ENCODE measurements at regions not wholly inside any gene's neighbourhood (a gene's known extent, or its start where the extent isn't known, plus 50 kb on each side); places are given as distances from the start of the nearest gene placed in this dataset.
A peak's percentile ranks its signal among the peaks of the same experiment; 100 is the strongest.

DNA sequence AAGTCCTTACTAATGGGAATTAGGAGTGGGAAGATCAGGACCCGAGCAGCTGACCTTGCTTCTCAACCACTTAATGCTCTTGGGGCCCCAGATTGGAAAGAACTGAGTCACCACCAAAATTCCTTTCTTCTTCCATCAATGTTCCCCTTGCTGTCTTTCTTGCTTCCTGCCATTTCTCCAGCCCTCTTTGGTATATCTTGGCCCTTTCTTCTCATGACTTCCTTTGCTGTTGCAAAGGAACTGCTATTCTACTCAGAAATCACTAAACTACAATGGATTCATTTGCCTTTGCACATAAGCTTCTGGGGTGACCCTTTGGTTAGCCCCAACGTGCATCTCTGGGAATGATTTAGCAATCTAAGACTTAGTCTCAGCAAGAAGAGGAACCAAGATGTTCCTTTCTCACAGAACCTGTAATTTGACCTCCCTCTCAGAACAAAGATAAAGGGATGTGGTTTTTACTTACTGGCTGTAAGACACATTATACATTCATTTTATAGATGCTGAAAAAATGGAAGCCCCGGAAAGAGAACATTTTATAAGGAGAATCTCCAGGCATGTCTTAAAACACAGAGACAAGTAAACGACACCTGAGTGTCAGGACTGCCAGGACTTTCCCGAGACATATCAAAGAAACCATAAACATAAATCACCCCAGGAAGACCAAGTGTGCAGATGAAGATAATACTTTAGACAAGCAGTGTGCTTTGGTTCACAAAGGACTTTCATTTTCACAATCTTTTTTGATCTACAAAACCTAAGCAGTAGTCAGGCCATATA, 99.0 kb upstream of the TNFAIP3 start:
- DNase-seq = peak; percentile 68
- no peaks in the 10 kb centered on the region for H3K36me3 ChIP-seq (ENCODE audit: insufficient read depth, low read length)
- H3K9me2 ChIP-seq (replicated peaks; ENCODE audit: insufficient read depth, low read length) = no peaks in the 10 kb centered on the region
- H3K79me2 ChIP-seq (ENCODE audit: low read length) = no peaks in the 10 kb centered on the region
- peaks cover 27% of the 10 kb centered on the region for H3K4me1 ChIP-seq (ENCODE audit: low read length)
- peak overlapping the region; percentile 22; the same call in 1 of the 2 replicates for H3K9ac ChIP-seq (ENCODE audit: low read length)
- H3K27me3 ChIP-seq (ENCODE audit: low read length) = no peaks in the 10 kb centered on the region
- no peaks in the 10 kb centered on the region for H4K20me1 ChIP-seq (ENCODE audit: insufficient read depth, low read depth, low read length)
- H3K27ac ChIP-seq (ENCODE audit: low read length) = peak overlapping the region; percentile 16; the same call in 1 of the 2 replicates
- peak overlapping the region; percentile 72; the same call in 1 of the 2 replicates for H2AFZ ChIP-seq (ENCODE audit: low read length)
- H3K4me2 ChIP-seq (ENCODE audit: low read depth, low read length, poor library complexity, severe bottlenecking) = peak overlapping the region; percentile 34
- no peaks in the 10 kb centered on the region for H3K9me3 ChIP-seq (ENCODE audit: low read length)
- H3K4me3 ChIP-seq (ENCODE audit: low read length) = no peak overlapping the region

DNA sequence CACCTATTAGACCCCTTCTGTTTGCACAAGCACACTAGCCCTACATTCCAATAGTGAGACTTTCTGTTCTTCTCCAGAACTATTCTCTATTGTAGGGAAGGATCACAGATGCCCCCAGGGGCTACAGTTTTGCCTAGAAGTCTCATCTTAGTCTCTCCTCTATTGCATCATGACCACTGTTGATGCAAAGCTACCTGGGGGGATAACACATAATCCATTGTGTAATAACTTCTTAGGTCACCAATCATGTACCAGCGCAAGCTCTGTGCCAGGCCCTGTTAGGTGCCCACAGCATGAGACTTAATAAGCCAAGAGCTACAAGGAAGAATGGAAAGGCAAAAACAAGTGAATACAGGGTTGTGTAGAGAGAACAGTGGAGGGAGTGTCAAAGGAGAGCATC, 98.1 kb upstream of the TNFAIP3 start:
- Histone ChIP-seq H3K4me2 (ENCODE audit: low read depth, low read length, poor library complexity, severe bottlenecking) (peak overlapping the region; percentile 34), H4K20me1 (ENCODE audit: insufficient read depth, low read depth, low read length) (no peaks in the 10 kb centered on the region)

DNA sequence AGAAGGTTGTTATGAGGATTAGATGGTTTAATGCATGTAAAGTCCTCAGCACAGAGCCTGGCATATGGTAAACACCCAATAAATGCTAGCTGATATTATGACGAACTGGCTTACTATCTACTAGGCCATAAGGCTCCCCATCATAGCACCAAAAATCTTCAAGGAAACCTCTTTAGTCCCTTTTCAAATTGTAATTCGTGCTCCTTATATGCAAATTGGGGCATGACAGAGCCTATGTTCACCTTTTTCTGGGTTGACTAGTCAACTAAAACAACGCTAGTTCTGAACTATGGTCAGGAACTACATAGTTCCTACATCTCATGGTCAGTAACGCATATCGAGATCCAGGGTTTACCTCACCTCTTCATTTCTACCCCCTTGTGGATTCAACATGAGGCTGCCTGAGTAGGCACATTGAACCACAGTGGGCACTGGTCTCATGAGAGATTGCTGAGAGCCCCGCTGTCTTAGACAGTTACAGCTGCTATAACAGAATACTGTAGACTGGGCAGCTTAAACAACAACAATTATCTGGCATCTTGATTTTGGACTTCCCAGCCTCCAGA, 97.2 kb upstream of the TNFAIP3 start:
- Histone ChIP-seq H3K4me3 (ENCODE audit: low read length) (no peak overlapping the region), H2AFZ (ENCODE audit: low read length) (no peak overlapping the region), H3K27me3 (ENCODE audit: low read length) (no peaks in the 10 kb centered on the region), H3K79me2 (ENCODE audit: low read length) (no peaks in the 10 kb centered on the region), H3K9me3 (ENCODE audit: low read length) (no peaks in the 10 kb centered on the region), H3K36me3 (ENCODE audit: insufficient read depth, low read length) (no peaks in the 10 kb centered on the region), H3K4me1 (ENCODE audit: low read length) (peaks cover 27% of the 10 kb centered on the region), H3K4me2 (ENCODE audit: low read depth, low read length, poor library complexity, severe bottlenecking) (peak overlapping the region; percentile 25), H4K20me1 (ENCODE audit: insufficient read depth, low read depth, low read length) (no peaks in the 10 kb centered on the region), H3K9ac (ENCODE audit: low read length) (no peak overlapping the region), H3K9me2 (replicated peaks; ENCODE audit: insufficient read depth, low read length) (no peaks in the 10 kb centered on the region), H3K27ac (ENCODE audit: low read length) (no peak overlapping the region)
- DNase-seq = no peak

More for the DNA sequence above, 98.1 kb upstream of the TNFAIP3 start:
- no peaks in the 10 kb centered on the region for H3K36me3 ChIP-seq (ENCODE audit: insufficient read depth, low read length)
- no peaks in the 10 kb centered on the region for H3K9me2 ChIP-seq (replicated peaks; ENCODE audit: insufficient read depth, low read length)
- no peak overlapping the region for H3K27ac ChIP-seq (ENCODE audit: low read length)
- DNase-seq = no peak
- H3K4me3 ChIP-seq (ENCODE audit: low read length) = no peak overlapping the region
- H3K9me3 ChIP-seq (ENCODE audit: low read length) = no peaks in the 10 kb centered on the region
- H2AFZ ChIP-seq (ENCODE audit: low read length) = peak overlapping the region; percentile 72; the same call in 1 of the 2 replicates
- no peak overlapping the region for H3K9ac ChIP-seq (ENCODE audit: low read length)
- no peaks in the 10 kb centered on the region for H3K79me2 ChIP-seq (ENCODE audit: low read length)
- no peaks in the 10 kb centered on the region for H3K27me3 ChIP-seq (ENCODE audit: low read length)
- H3K4me1 ChIP-seq (ENCODE audit: low read length) = peaks cover 27% of the 10 kb centered on the region

DNA sequence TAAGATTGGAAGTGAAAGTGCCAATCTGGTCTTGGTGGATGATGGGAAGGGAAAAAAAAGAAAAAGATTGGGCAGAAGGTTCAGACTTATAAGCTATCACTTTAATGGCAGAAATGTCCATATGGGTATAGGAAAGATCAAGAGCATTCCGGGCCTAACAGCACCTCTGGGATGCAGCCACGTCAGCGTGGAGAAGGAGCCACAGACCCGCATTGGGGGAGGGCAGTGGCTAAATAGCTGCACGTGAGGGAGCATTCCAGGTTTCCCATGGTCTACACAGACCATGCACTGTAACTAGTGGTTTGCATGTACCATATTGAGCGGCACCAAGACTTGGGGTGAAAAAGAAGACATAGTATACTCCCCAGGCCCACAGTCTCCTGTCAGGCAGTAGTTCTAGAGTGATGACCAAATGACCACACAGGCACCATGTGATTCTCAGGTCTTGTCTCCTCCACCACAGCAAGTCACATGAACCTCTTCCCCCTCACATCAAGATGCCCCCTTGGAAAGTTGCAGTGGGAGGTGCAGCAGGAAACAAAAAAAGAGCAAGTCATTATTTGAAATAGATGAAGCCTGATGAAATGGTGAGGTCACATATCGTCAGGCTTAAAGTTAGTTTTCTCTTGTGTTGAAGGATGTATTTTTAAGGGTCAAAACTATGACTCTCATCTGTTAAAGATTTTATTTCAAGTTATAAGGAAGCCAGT, 94.4 kb upstream of the TNFAIP3 start:
- Histone ChIP-seq H4K20me1 (ENCODE audit: insufficient read depth, low read depth, low read length) (no peaks in the 10 kb centered on the region), H2AFZ (ENCODE audit: low read length) (no peak overlapping the region), H3K4me3 (ENCODE audit: low read length) (no peak overlapping the region), H3K9me3 (ENCODE audit: low read length) (no peaks in the 10 kb centered on the region), H3K27ac (ENCODE audit: low read length) (no peak overlapping the region), H3K4me1 (ENCODE audit: low read length) (peaks cover 26% of the 10 kb centered on the region), H3K79me2 (ENCODE audit: low read length) (no peaks in the 10 kb centered on the region), H3K9ac (ENCODE audit: low read length) (no peak overlapping the region), H3K4me2 (ENCODE audit: low read depth, low read length, poor library complexity, severe bottlenecking) (no peak overlapping the region), H3K9me2 (replicated peaks; ENCODE audit: insufficient read depth, low read length) (no peaks in the 10 kb centered on the region), H3K27me3 (ENCODE audit: low read length) (no peaks in the 10 kb centered on the region), H3K36me3 (ENCODE audit: insufficient read depth, low read length) (no peaks in the 10 kb centered on the region)
- DNase-seq = no peak

DNA sequence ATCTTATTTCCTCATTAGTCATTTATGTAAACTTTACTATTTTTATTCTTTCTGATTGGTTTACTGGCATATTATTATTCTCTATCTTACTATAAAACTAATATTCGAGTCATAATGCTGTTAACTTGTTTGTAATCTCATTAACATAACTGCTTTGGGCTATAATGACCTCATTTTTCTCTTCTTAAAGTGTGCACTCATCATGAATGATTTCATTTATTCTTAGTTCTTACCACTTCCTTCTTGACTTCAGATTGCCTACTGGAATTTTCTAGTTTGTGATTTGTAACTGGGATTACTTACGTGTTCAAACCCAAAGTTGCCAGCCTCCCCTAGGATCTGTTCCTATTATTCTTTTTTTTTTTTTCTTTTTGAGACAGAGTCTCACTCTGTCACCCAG, 91.8 kb upstream of the TNFAIP3 start:
- Histone ChIP-seq H3K27me3 (ENCODE audit: low read length) (no peaks in the 10 kb centered on the region), H3K27ac (ENCODE audit: low read length) (no peak overlapping the region), H3K36me3 (ENCODE audit: insufficient read depth, low read length) (no peaks in the 10 kb centered on the region), H3K4me3 (ENCODE audit: low read length) (no peak overlapping the region), H3K79me2 (ENCODE audit: low read length) (no peaks in the 10 kb centered on the region), H2AFZ (ENCODE audit: low read length) (no peak overlapping the region), H3K9ac (ENCODE audit: low read length) (no peak overlapping the region), H3K4me2 (ENCODE audit: low read depth, low read length, poor library complexity, severe bottlenecking) (no peak overlapping the region), H3K4me1 (ENCODE audit: low read length) (peaks cover 1% of the 10 kb centered on the region), H4K20me1 (ENCODE audit: insufficient read depth, low read depth, low read length) (no peaks in the 10 kb centered on the region), H3K9me2 (replicated peaks; ENCODE audit: insufficient read depth, low read length) (no peaks in the 10 kb centered on the region), H3K9me3 (ENCODE audit: low read length) (no peaks in the 10 kb centered on the region)
- no peak for DNase-seq

DNA sequence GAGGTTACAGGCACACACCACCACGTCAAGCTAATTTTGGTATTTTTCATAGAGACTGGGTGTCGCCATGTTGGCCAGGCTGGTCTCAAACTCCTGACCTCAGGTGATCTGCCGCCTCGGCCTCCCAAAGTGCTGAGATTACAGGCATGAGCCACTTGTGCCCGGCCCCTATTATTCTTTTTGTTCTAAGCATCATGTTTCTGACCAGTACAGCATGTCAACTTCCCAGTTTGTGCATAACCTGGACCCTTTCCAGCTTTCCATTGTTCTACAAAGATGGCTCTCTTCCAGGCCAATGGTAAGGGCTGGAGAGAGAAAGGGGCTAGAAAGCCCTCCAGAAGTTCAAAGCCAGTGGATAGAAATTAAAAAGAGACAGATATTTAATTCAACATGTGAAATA, 91.3 kb upstream of the TNFAIP3 start:
- H3K36me3 ChIP-seq (ENCODE audit: insufficient read depth, low read length) = no peaks in the 10 kb centered on the region
- no peak overlapping the region for H3K4me3 ChIP-seq (ENCODE audit: low read length)
- no peak overlapping the region for H2AFZ ChIP-seq (ENCODE audit: low read length)
- H3K9ac ChIP-seq (ENCODE audit: low read length) = no peak overlapping the region
- DNase-seq = no peak
- H3K9me2 ChIP-seq (replicated peaks; ENCODE audit: insufficient read depth, low read length) = no peaks in the 10 kb centered on the region
- H3K9me3 ChIP-seq (ENCODE audit: low read length) = no peaks in the 10 kb centered on the region
- no peaks in the 10 kb centered on the region for H4K20me1 ChIP-seq (ENCODE audit: insufficient read depth, low read depth, low read length)
- H3K4me2 ChIP-seq (ENCODE audit: low read depth, low read length, poor library complexity, severe bottlenecking) = no peak overlapping the region
- no peak overlapping the region for H3K27ac ChIP-seq (ENCODE audit: low read length)
- H3K79me2 ChIP-seq (ENCODE audit: low read length) = no peaks in the 10 kb centered on the region
- no peaks in the 10 kb centered on the region for H3K27me3 ChIP-seq (ENCODE audit: low read length)
- no peaks in the 10 kb centered on the region for H3K4me1 ChIP-seq (ENCODE audit: low read length)

DNA sequence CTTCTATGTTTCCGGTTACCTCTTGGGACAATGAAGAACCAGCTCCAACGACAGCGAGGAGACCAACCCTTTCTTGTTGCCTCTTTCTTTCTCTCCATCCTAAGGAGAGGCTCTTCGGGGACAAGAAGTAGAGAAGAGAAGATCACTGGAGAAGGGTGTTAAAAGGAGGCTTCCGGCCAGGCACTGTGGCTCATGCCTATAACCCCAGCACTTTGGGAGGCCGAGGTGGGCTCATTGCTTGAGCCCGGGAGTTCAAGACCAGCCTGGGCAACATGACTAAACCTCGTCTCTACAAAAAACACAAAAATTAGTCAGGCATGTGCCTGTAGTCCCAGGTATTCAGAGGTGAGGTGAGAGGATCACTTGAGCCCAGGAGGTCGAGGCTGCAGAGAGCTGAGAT, 90.8 kb upstream of the TNFAIP3 start:
- H3K36me3 ChIP-seq (ENCODE audit: insufficient read depth, low read length) = no peaks in the 10 kb centered on the region
- DNase-seq = no peak
- H3K9ac ChIP-seq (ENCODE audit: low read length) = no peak overlapping the region
- no peak overlapping the region for H3K27ac ChIP-seq (ENCODE audit: low read length)
- H3K4me3 ChIP-seq (ENCODE audit: low read length) = no peak overlapping the region
- H3K9me3 ChIP-seq (ENCODE audit: low read length) = no peaks in the 10 kb centered on the region
- no peak overlapping the region for H3K4me2 ChIP-seq (ENCODE audit: low read depth, low read length, poor library complexity, severe bottlenecking)
- H3K9me2 ChIP-seq (replicated peaks; ENCODE audit: insufficient read depth, low read length) = no peaks in the 10 kb centered on the region
- no peaks in the 10 kb centered on the region for H3K79me2 ChIP-seq (ENCODE audit: low read length)
- H3K27me3 ChIP-seq (ENCODE audit: low read length) = no peaks in the 10 kb centered on the region
- no peaks in the 10 kb centered on the region for H4K20me1 ChIP-seq (ENCODE audit: insufficient read depth, low read depth, low read length)
- H2AFZ ChIP-seq (ENCODE audit: low read length) = no peak overlapping the region
- no peaks in the 10 kb centered on the region for H3K4me1 ChIP-seq (ENCODE audit: low read length)
